ENCODE measurements at regions not wholly inside any gene's neighbourhood (a gene's known extent, or its start where the extent isn't known, plus 50 kb on each side); places are given as distances from the start of the nearest gene placed in this dataset.

DNA sequence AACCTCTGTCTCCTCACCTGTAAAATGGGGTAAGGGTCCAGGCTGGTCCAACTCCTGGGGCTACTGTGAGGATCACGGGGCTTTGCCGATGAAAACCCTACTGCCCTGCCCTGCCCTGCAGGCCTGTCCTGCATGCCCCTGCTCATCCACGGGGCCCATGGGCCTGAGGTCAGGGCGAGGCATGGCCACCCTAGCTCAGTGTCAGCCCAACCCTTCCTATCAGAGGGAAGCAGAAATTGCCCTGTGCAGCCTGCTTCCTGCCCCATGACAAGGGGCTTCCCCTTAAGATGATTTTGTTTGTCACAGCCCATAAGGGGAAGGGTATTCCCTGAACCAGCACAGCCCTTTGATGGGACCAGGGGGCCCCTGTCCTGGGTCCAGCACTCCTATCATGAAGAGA, 353.6 kb upstream of the ID2 start:
- TF ChIP-seq POLR2AphosphoS5 (IDR thresholded peaks at IDR 0.05; ENCODE audit: low read depth, low read length) (no peak), TAF1 (IDR thresholded peaks at IDR 0.05; ENCODE audit: borderline replicate concordance, insufficient read depth, low read length) (no peak), SIN3A (IDR thresholded peaks at IDR 0.05; ENCODE audit: borderline replicate concordance, insufficient read depth, low read length) (no peak), FOXP2 (optimal IDR thresholded peaks at IDR 0.05; ENCODE audit: borderline replicate concordance, extremely low read depth, extremely low read length, insufficient read depth) (no peak)
- TF ChIP-seq, protein P1, sequence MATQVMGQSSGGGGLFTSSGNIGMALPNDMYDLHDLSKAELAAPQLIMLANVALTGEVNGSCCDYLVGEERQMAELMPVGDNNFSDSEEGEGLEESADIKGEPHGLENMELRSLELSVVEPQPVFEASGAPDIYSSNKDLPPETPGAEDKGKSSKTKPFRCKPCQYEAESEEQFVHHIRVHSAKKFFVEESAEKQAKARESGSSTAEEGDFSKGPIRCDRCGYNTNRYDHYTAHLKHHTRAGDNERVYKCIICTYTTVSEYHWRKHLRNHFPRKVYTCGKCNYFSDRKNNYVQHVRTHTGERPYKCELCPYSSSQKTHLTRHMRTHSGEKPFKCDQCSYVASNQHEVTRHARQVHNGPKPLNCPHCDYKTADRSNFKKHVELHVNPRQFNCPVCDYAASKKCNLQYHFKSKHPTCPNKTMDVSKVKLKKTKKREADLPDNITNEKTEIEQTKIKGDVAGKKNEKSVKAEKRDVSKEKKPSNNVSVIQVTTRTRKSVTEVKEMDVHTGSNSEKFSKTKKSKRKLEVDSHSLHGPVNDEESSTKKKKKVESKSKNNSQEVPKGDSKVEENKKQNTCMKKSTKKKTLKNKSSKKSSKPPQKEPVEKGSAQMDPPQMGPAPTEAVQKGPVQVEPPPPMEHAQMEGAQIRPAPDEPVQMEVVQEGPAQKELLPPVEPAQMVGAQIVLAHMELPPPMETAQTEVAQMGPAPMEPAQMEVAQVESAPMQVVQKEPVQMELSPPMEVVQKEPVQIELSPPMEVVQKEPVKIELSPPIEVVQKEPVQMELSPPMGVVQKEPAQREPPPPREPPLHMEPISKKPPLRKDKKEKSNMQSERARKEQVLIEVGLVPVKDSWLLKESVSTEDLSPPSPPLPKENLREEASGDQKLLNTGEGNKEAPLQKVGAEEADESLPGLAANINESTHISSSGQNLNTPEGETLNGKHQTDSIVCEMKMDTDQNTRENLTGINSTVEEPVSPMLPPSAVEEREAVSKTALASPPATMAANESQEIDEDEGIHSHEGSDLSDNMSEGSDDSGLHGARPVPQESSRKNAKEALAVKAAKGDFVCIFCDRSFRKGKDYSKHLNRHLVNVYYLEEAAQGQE (IDR thresholded peaks at IDR 0.05; ENCODE audit: insufficient read depth in 1 of 2, low read depth in 2 of 2, low read length in 2 of 2): no peak
